Thymus (tissue), 11 donors: ENCODE measurements at regions not wholly inside any gene's neighbourhood (a gene's known extent, or its start where the extent isn't known, plus 50 kb on each side); places are given as distances from the start of the nearest gene placed in this dataset.
"Not testable (repeated sequence)": the region's sequence is repeated elsewhere in the genome, so short reads cannot be mapped to it uniquely, and the experiment has no call there.

Source experiments
- DNase-seq, 9 donors: peaks; one replicate each; pipeline ENCODE4 v3.0.0-alpha.2; 2013; ENCODE audit warnings: low spot score in 9 of 9, low read depth in 6 of 9, missing footprints in 1 of 9
- H3K27ac ChIP-seq, 2 donors: one replicate each; pipeline ENCODE4 v1.5.1; 2013; ENCODE audit warnings: control low read depth in 1 of 2, low read depth in 1 of 2, low read length in 1 of 2, mild to moderate bottlenecking in 1 of 2, moderate library complexity in 1 of 2
- H3K27me3 ChIP-seq, 2 donors: one replicate each; pipeline ENCODE4 v1.5.1; 2013; ENCODE audit warnings: low read length in 1 of 2; ENCODE audit not compliant: control insufficient read depth in 2 of 2, insufficient read depth in 1 of 2
- H3K36me3 ChIP-seq, 2 donors: one replicate each; pipeline ENCODE4 v1.5.1; 2013; ENCODE audit warnings: low read length in 1 of 2, mild to moderate bottlenecking in 1 of 2, moderate library complexity in 1 of 2; ENCODE audit not compliant: control insufficient read depth in 2 of 2, insufficient read depth in 2 of 2
- H3K4me1 ChIP-seq, 2 donors: one replicate each; pipeline ENCODE4 v1.5.1; 2013; ENCODE audit warnings: low read length in 2 of 2; ENCODE audit not compliant: control insufficient read depth in 2 of 2, insufficient read depth in 2 of 2
- H3K4me3 ChIP-seq, 2 donors: one replicate each; pipeline ENCODE4 v1.5.1; 2013; ENCODE audit warnings: low read length in 2 of 2, control low read depth in 1 of 2, mild to moderate bottlenecking in 1 of 2
- H3K9me3 ChIP-seq, 2 donors: one replicate each; pipeline ENCODE4 v1.5.1; 2013; ENCODE audit warnings: low read length in 1 of 2, mild to moderate bottlenecking in 1 of 2; ENCODE audit not compliant: control insufficient read depth in 2 of 2, insufficient read depth in 1 of 2
- WGBS: extraction: QIAGEN DNeasy Blood & Tissue Kit; methylation state at CpG from one replicate; pipeline ENCODE4 v1.1.7; 2013; 5-methylcytosine and 5-hydroxymethylcytosine counted together
- donor health status: healthy.

- Histone ChIP-seq H3K4me3 (no peak overlapping the region), H3K27me3 (no peaks in the 10 kb centered on the region), H3K36me3 (no peaks in the 10 kb centered on the region), H3K4me1 (peaks cover 5 to 9% of the 10 kb centered on the region in 2 donors), H3K9me3 (no peaks in the 10 kb centered on the region), H3K27ac (no peak overlapping the region)
- 92% methylated on average over 5 of the region's 5 CpGs for WGBS
- no peak for DNase-seq
These were observed 57.1 kb upstream of the ATP1B1 start for GRCh38 chr1:169049258-169049938.

GRCh38 chr1:169051171-169051570 lies 55.3 kb upstream of the ATP1B1 start:
- Histone ChIP-seq H3K4me3 (no peak overlapping the region), H3K4me1 (no peaks in the 10 kb centered on the region), H3K9me3 (no peaks in the 10 kb centered on the region), H3K27me3 (no peaks in the 10 kb centered on the region), H3K27ac (no peak overlapping the region), H3K36me3 (no peaks in the 10 kb centered on the region)
- WGBS: 96% methylated on average over 2 of the region's 2 CpGs
- no peak for DNase-seq

- not testable (repeated sequence) for H3K27ac ChIP-seq, H3K36me3 ChIP-seq, H3K9me3 ChIP-seq, H3K27me3 ChIP-seq, H3K4me3 ChIP-seq, H3K4me1 ChIP-seq, DNase-seq
- 96% methylated on average over 5 of the region's 5 CpGs for WGBS
These were observed 54.3 kb upstream of the ATP1B1 start for GRCh38 chr1:169052171-169052570.

- H3K9me3 ChIP-seq: no peaks in the 10 kb centered on the region
- H3K27me3 ChIP-seq: no peaks in the 10 kb centered on the region
- 21% methylated on average over 1 of the region's 1 CpG for WGBS
- no peaks in the 10 kb centered on the region for H3K36me3 ChIP-seq
- DNase-seq: no peak
- no peaks in the 10 kb centered on the region for H3K4me1 ChIP-seq
- H3K4me3 ChIP-seq: no peak overlapping the region
- H3K27ac ChIP-seq: no peak overlapping the region
These were observed 53.8 kb upstream of the ATP1B1 start for GRCh38 chr1:169052727-169053126.

GRCh38 chr1:169053196-169053595 lies 53.3 kb upstream of the ATP1B1 start:
- H3K27ac ChIP-seq: no peak overlapping the region
- H3K36me3 ChIP-seq: no peaks in the 10 kb centered on the region
- no peaks in the 10 kb centered on the region for H3K27me3 ChIP-seq
- no peak overlapping the region for H3K4me3 ChIP-seq
- WGBS: 93% methylated on average over 4 of the region's 4 CpGs
- no peak for DNase-seq
- no peaks in the 10 kb centered on the region for H3K4me1 ChIP-seq
- no peaks in the 10 kb centered on the region for H3K9me3 ChIP-seq
